Ishikawa (cell line): ENCODE measurements at regions not wholly inside any gene's neighbourhood (a gene's known extent, or its start where the extent isn't known, plus 50 kb on each side); places are given as distances from the start of the nearest gene placed in this dataset.

Experiments
- CEBPB ChIP-seq: IDR thresholded peaks from 2 replicates; pipeline ENCODE4 v1.6.1; 2012
- CREB1 ChIP-seq: IDR thresholded peaks from 2 replicates; pipeline ENCODE4 v1.6.1; 2012; ENCODE audit warnings: low read depth
- EGR1 ChIP-seq: IDR thresholded peaks from 2 replicates; pipeline ENCODE4 v1.6.1; 2012
- EP300 ChIP-seq: IDR thresholded peaks from 2 replicates; pipeline ENCODE4 v1.6.1; 2012; ENCODE audit warnings: borderline replicate concordance
- FOXM1 ChIP-seq: IDR thresholded peaks from 2 replicates; pipeline ENCODE4 v1.6.1; 2012; ENCODE audit warnings: low read depth, borderline replicate concordance
- NFIC ChIP-seq: IDR thresholded peaks from 2 replicates; pipeline ENCODE4 v1.6.1; 2012
- RAD21 ChIP-seq: IDR thresholded peaks from 2 replicates; pipeline ENCODE4 v1.6.1; 2012; ENCODE audit warnings: low read depth
- TAF1 ChIP-seq: IDR thresholded peaks from 2 replicates; pipeline ENCODE4 v1.6.1; 2012; ENCODE audit warnings: low read depth, mild to moderate bottlenecking
- TCF12 ChIP-seq: IDR thresholded peaks from 2 replicates; pipeline ENCODE4 v1.6.1; 2012; ENCODE audit warnings: low read depth
- TEAD4 ChIP-seq: IDR thresholded peaks from 2 replicates; pipeline ENCODE4 v1.6.1; 2012
- YY1 ChIP-seq: IDR thresholded peaks from 2 replicates; pipeline ENCODE4 v1.6.1; 2012; ENCODE audit warnings: low read depth
- ZBTB7A ChIP-seq: IDR thresholded peaks from 2 replicates; pipeline ENCODE4 v1.6.1; 2012; ENCODE audit warnings: low read depth
- TF ChIP-seq, protein P1 (sequence below): IDR thresholded peaks from 2 replicates; pipeline ENCODE4 v1.6.1; 2012
- TF ChIP-seq, protein P2 (sequence below): IDR thresholded peaks from 2 replicates; pipeline ENCODE4 v1.6.1; 2012
- TF ChIP-seq, protein P3 (sequence below): IDR thresholded peaks from 2 replicates; pipeline ENCODE4 v1.6.1; 2012; ENCODE audit warnings: low read depth, mild to moderate bottlenecking

DNA sequence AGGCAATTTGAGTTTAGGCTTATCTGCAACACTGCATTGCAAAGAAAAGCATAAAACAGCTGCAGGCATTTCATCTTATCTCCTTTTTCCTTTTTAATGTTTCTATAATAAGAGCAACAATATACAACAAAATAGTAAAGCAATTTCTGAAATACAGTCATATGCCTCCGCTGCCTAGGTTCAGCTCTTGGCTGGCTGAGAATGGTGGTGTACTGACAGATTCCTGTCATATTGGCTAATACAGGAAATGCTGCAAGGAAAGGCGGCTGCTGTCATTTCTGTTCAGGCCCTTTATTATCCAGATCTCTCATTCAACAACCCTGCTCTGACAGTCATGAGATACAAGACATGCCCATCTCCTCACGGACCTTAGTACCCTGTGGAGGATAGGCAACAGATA lies 677.0 kb downstream of the TAF11L14 start:
- TF ChIP-seq, protein P1, sequence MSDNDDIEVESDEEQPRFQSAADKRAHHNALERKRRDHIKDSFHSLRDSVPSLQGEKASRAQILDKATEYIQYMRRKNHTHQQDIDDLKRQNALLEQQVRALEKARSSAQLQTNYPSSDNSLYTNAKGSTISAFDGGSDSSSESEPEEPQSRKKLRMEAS: no peak
- TF ChIP-seq CREB1 (no peak), YY1 (no peak), NFIC (no peak), TAF1 (no peak), RAD21 (no peak), TEAD4 (no peak), EP300 (no peak)

DNA sequence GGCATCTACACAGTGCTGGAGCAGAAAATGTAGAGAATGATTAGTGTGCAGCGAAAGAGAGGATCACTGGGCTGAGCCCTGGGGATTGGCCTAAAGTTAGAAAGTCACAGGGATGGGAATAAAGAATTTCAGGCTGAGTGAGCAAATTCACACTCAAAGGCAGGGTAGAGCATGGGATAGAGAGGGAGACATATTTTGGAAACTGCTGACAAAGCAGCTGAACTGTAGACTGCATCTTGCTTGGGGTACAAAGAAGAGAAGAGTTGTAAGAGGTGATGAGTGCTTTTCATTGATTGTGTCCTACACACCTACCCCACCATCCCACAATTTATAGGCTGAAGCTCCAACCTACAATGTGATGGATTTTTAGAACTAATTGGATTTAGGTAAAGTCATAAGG lies 677.8 kb downstream of the TAF11L14 start:
- TF ChIP-seq, protein P1: no peak
- TF ChIP-seq EP300 (no peak), TAF1 (no peak), YY1 (no peak), CEBPB (no peak), NFIC (no peak), CREB1 (no peak), TCF12 (no peak), FOXM1 (no peak), TEAD4 (no peak), RAD21 (no peak), ZBTB7A (no peak), EGR1 (no peak)
- TF ChIP-seq, protein P2, sequence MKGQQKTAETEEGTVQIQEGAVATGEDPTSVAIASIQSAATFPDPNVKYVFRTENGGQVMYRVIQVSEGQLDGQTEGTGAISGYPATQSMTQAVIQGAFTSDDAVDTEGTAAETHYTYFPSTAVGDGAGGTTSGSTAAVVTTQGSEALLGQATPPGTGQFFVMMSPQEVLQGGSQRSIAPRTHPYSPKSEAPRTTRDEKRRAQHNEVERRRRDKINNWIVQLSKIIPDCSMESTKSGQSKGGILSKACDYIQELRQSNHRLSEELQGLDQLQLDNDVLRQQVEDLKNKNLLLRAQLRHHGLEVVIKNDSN: no peak
- TF ChIP-seq, protein P3, sequence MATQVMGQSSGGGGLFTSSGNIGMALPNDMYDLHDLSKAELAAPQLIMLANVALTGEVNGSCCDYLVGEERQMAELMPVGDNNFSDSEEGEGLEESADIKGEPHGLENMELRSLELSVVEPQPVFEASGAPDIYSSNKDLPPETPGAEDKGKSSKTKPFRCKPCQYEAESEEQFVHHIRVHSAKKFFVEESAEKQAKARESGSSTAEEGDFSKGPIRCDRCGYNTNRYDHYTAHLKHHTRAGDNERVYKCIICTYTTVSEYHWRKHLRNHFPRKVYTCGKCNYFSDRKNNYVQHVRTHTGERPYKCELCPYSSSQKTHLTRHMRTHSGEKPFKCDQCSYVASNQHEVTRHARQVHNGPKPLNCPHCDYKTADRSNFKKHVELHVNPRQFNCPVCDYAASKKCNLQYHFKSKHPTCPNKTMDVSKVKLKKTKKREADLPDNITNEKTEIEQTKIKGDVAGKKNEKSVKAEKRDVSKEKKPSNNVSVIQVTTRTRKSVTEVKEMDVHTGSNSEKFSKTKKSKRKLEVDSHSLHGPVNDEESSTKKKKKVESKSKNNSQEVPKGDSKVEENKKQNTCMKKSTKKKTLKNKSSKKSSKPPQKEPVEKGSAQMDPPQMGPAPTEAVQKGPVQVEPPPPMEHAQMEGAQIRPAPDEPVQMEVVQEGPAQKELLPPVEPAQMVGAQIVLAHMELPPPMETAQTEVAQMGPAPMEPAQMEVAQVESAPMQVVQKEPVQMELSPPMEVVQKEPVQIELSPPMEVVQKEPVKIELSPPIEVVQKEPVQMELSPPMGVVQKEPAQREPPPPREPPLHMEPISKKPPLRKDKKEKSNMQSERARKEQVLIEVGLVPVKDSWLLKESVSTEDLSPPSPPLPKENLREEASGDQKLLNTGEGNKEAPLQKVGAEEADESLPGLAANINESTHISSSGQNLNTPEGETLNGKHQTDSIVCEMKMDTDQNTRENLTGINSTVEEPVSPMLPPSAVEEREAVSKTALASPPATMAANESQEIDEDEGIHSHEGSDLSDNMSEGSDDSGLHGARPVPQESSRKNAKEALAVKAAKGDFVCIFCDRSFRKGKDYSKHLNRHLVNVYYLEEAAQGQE: no peak

DNA sequence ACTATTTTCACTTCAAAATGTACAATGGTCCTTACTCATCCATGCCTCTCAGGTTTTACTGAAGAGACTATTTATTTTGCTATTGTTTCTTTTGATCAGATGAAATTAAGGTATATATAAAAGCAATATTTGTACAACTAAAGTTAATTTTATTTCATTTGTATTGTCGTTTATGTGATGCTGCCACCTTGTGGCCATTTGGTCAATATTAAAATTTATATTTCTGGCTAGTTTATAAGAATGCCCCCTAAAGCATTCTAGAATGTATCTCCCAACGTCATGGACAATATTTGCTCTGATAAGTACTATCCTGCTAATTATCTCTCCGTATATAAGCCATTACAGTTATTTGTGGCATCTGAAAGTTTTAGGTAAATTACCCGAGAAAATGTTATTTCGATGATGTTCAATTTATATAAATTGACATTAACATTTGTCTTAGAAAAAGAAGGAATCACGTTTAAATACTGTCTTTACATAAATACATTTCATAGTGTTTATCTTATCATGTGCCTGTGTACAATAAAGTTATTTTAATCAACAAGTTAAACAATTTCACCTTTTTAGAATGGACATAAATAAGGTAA lies 680.0 kb downstream of the TAF11L14 start:
- TF ChIP-seq RAD21 (peak; percentile 53), TAF1 (no peak)

DNA sequence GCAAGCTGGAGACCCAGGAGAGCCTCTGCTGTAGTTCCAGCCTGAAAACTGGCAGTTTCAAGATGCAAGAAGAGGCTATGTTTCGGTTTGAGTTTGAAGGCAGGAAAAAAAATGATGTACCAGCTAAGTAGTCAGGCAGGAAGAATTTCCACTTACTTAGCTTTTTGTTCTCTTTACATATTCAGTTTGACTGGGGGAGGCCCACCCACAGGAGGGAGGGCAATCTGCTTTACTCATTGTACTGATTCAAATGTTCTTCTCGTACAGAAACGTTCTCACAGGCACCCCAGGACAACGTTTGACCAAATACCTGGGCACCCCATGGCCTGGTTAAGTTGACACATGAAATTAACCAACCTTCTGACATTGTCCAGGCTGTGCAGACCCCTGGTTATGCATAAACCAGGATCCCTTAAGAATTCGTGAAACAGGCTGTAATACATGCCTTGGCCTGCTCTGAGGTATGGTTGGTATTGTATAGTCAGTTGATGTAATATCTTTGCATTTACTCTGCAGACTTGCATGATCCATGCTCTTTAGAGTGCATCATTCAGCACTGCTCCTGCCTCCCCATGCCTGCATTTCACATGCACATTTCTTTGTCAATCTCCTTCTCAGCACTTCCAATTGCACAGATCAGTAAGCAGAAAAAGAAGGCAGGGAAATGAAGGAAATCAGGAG lies 687.1 kb downstream of the TAF11L14 start:
- TF ChIP-seq YY1 (no peak), TEAD4 (no peak), TAF1 (no peak), RAD21 (no peak)
- TF ChIP-seq, protein P1: no peak

DNA sequence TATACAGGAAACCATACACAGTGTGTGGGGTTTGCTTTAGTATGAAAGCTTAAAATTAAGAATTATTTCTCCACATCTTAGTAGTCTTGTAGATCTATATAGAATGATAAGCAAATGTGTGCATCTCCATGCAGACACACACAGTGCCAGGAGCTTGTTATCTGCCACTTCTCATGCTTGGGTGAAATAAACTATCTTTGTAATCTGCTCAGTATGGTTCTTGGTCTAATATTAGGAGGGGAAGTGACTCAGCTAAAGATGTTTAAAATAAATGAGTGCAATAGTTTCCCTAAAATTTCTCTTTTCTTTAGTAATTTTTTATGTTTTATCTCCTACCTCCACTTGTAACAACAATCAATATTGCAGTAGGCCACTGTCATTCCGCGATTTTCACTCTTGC lies 689.6 kb downstream of the TAF11L14 start:
- TF ChIP-seq CEBPB (no peak), EP300 (no peak), ZBTB7A (no peak), CREB1 (no peak), TEAD4 (no peak), TCF12 (no peak), TAF1 (no peak), FOXM1 (no peak), NFIC (no peak), YY1 (no peak), RAD21 (no peak), EGR1 (no peak)
- TF ChIP-seq, protein P3: no peak
- TF ChIP-seq, protein P1: no peak
- TF ChIP-seq, protein P2: no peak

DNA sequence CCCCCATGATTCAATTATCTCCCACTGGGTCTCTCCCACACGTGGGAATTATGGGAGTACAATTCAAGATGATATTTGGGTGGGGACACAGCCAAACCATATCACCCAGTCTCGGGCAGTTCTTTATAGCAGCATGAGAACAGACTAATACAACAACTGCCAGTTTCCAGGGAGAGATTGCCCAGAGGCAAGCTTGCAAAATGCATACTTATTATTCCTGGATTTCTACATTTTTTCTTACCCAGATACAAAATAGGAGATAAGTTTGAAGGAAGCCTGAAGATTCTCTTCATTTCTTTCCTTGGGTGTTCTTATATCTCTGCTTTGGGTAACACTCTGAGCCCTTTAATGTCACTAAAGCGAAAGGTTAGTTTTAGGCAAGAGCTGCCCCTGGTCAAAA lies 691.2 kb downstream of the TAF11L14 start:
- TF ChIP-seq, protein P2: no peak
- TF ChIP-seq NFIC (no peak), YY1 (no peak), EP300 (no peak), TEAD4 (no peak), EGR1 (no peak)
- TF ChIP-seq, protein P1: no peak
